Right lobe of liver (tissue), 6 donors: ENCODE measurements at regions not wholly inside any gene's neighbourhood (a gene's known extent, or its start where the extent isn't known, plus 50 kb on each side); places are given as distances from the start of the nearest gene placed in this dataset.

Source experiments
- ATAC-seq, 4 donors: fragments of 200-7000 bp; cut with Tn5 transposase; one replicate each; pipeline ENCODE4 v1.9.1; 2020; ENCODE audit warnings: mild to moderate bottlenecking in 4 of 4, moderate library complexity in 4 of 4
- DNase-seq, 3 donors: peaks; one replicate each; pipeline ENCODE4 v3.0.0-alpha.2; 2020
- H3K27ac ChIP-seq, 3 donors: fragments of 200-600 bp; one replicate each; pipeline ENCODE4 v1.8.0; 2022
- H3K27me3 ChIP-seq, 2 donors: fragments of 200-600 bp; one replicate each; pipeline ENCODE4 v1.8.0; 2022
- H3K36me3 ChIP-seq, 4 donors: fragments of 200-600 bp; sonication (generic) in 1 of 4; one replicate each; pipeline versions ENCODE4 v1.5.1 to v1.8.0; 2017 to 2022; ENCODE audit warnings: control low read depth in 1 of 4
- H3K4me1 ChIP-seq, 4 donors: fragments of 200-600 bp; sonication (generic) in 1 of 4; one replicate each; pipeline versions ENCODE4 v1.5.1 to v1.8.0; 2017 to 2022; ENCODE audit warnings: control low read depth in 1 of 4
- H3K4me3 ChIP-seq, 3 donors: fragments of 200-600 bp; one replicate each; pipeline ENCODE4 v1.8.0; 2022
- H3K9me3 ChIP-seq, 4 donors: fragments of 200-600 bp; sonication (generic) in 1 of 4; one replicate each; pipeline versions ENCODE4 v1.5.1 to v1.8.0; 2017 to 2022; ENCODE audit warnings: control low read depth in 1 of 4
- CTCF ChIP-seq, 4 donors: fragments of 200-600 bp in 3 of 4; fragments of 450-650 bp in 1 of 4; IDR thresholded peaks; one replicate each; pipeline versions ENCODE4 v1.5.1 to v1.8.0; 2016 to 2022; ENCODE audit warnings: antibody characterized with exemption in 4 of 4, mild to moderate bottlenecking in 2 of 4
- POLR2A ChIP-seq: fragments of 450-650 bp; IDR thresholded peaks from one replicate; pipeline ENCODE4 v1.6.1; 2017; ENCODE audit warnings: antibody characterized with exemption, mild to moderate bottlenecking
- WGBS: methylation state at CpG from one replicate; pipeline ENCODE4 v1.1.6; 2018; ENCODE audit warnings: low coverage, low lambda C conversion rate; ENCODE audit not compliant: insufficient coverage; ENCODE audit errors: missing lambda C conversion rate; 5-methylcytosine and 5-hydroxymethylcytosine counted together
- intact Hi-C, 2 donors: fragments of 100-400 bp; cut with DNase I; formaldehyde crosslinking; loops; one replicate each; pipeline versions ENCODE4 v1.11.2 to v1.14.1; 2022
- donor health status: DM: no; HTN: yes; CAD: no.
- donor health status: DM: no; HTN: no; CAD: no.
- donor health status: DM: no; HTN: no; CAD: no.
- donor health status: DM: no; HTN: yes; CAD: no.
- donor health status: DM: no; HTN: yes; CAD: no.

GRCh38 chr5:141780240-141780951 lies 97.8 kb downstream of the PCDH1 start:
- intact Hi-C loops, result no loop called here
- H3K4me1 ChIP-seq, result no peaks in the 10 kb centered on the region
- no peak overlapping the region for H3K4me3 ChIP-seq
- H3K9me3 ChIP-seq, result no peaks in the 10 kb centered on the region
- ATAC-seq (no peak), DNase-seq (no peak)
- TF ChIP-seq POLR2A (no peak), CTCF (IDR thresholded peaks at IDR 0.05) (no peak)
- no peak overlapping the region for H3K27ac ChIP-seq
- H3K27me3 ChIP-seq, result no peaks in the 10 kb centered on the region
- no peaks in the 10 kb centered on the region for H3K36me3 ChIP-seq
- 75% methylated on average over 8 of the region's 10 CpGs for WGBS

- ATAC-seq (no peak), DNase-seq (no peak)
- Histone ChIP-seq H3K4me3 (no peak overlapping the region), H3K9me3 (no peaks in the 10 kb centered on the region), H3K27ac (no peak overlapping the region), H3K4me1 (no peaks in the 10 kb centered on the region), H3K36me3 (no peaks in the 10 kb centered on the region), H3K27me3 (no peaks in the 10 kb centered on the region)
- WGBS, result 61% methylated on average over 2 of the region's 5 CpGs
- no peak for TF ChIP-seq CTCF (IDR thresholded peaks at IDR 0.05)
- no peak for TF ChIP-seq POLR2A
- intact Hi-C loops, result no loop called here
Measured at GRCh38 chr5:141779503-141779973, 97.5 kb upstream of the ARAP3 start.

- no peak overlapping the region for H3K27ac ChIP-seq
- no peak for ATAC-seq
- no peaks in the 10 kb centered on the region for H3K4me1 ChIP-seq
- H3K9me3 ChIP-seq, result no peaks in the 10 kb centered on the region
- intact Hi-C loops, result no loop called here
- no peak overlapping the region for H3K4me3 ChIP-seq
- H3K27me3 ChIP-seq, result no peaks in the 10 kb centered on the region
- no peak for TF ChIP-seq CTCF (IDR thresholded peaks at IDR 0.05)
- no peaks in the 10 kb centered on the region for H3K36me3 ChIP-seq
- WGBS, result 78% methylated on average over 4 of the region's 4 CpGs
- DNase-seq, result no peak
Measured at GRCh38 chr5:141778683-141779082, 96.7 kb upstream of the ARAP3 start.

GRCh38 chr5:141778206-141778605 lies 96.2 kb upstream of the ARAP3 start:
- H3K4me1 ChIP-seq, result no peaks in the 10 kb centered on the region
- no peaks in the 10 kb centered on the region for H3K36me3 ChIP-seq
- H3K4me3 ChIP-seq, result no peak overlapping the region
- 34% methylated on average over 5 of the region's 11 CpGs for WGBS
- no peak for ATAC-seq
- no peak for TF ChIP-seq POLR2A
- no peak for TF ChIP-seq CTCF (IDR thresholded peaks at IDR 0.05)
- H3K9me3 ChIP-seq, result no peaks in the 10 kb centered on the region
- no peaks in the 10 kb centered on the region for H3K27me3 ChIP-seq
- DNase-seq, result no peak
- no peak overlapping the region for H3K27ac ChIP-seq
- intact Hi-C loops, result no loop called here
